ENCODE measurements at regions not wholly inside any gene's neighbourhood (a gene's known extent, or its start where the extent isn't known, plus 50 kb on each side); places are given as distances from the start of the nearest gene placed in this dataset.
"Not testable (repeated sequence)": the region's sequence is repeated elsewhere in the genome, so short reads cannot be mapped to it uniquely, and the experiment has no call there.

GRCh38 chr1:807066-807465 lies 116.7 kb upstream of the SAMD11 start:
- TF ChIP-seq, protein P1, sequence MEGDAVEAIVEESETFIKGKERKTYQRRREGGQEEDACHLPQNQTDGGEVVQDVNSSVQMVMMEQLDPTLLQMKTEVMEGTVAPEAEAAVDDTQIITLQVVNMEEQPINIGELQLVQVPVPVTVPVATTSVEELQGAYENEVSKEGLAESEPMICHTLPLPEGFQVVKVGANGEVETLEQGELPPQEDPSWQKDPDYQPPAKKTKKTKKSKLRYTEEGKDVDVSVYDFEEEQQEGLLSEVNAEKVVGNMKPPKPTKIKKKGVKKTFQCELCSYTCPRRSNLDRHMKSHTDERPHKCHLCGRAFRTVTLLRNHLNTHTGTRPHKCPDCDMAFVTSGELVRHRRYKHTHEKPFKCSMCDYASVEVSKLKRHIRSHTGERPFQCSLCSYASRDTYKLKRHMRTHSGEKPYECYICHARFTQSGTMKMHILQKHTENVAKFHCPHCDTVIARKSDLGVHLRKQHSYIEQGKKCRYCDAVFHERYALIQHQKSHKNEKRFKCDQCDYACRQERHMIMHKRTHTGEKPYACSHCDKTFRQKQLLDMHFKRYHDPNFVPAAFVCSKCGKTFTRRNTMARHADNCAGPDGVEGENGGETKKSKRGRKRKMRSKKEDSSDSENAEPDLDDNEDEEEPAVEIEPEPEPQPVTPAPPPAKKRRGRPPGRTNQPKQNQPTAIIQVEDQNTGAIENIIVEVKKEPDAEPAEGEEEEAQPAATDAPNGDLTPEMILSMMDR (IDR thresholded peaks at IDR 0.05; ENCODE audit: poor library complexity), result not testable (repeated sequence)
- not testable (repeated sequence) for TF ChIP-seq EZH2phosphoT487 (IDR thresholded peaks at IDR 0.05; ENCODE audit: low read depth, severe bottlenecking, unreplicated experiment)
